ENCODE measurements at regions not wholly inside any gene's neighbourhood (a gene's known extent, or its start where the extent isn't known, plus 50 kb on each side); places are given as distances from the start of the nearest gene placed in this dataset.

DNA sequence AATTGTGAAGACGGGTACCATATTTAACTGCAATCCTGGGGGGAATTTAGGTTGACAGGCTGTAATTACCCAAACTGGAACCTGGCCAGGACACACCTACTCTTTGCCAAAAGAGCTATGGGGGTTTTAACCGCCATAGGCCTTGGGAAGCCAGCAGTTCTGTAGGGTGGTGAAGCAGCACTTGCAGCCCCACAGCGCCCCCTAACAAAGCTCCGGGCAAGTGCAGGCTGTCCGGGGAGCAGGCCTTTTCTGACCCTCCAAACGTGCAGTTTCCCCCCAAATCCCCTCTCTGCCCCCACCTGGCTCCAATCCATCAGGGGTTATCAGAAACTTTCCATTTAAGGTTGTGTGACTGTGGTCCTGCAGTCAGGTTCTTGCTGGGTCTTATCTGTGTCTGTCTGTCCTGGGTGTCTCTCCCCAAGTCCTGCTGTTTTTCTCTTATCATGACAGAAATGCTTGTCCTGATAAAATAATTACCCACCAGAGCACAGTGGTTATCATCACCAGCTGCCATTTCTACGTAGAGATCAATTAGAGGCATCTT, 350.9 kb downstream of the MID1IP1 start (continued):
- TF ChIP-seq, protein P1, sequence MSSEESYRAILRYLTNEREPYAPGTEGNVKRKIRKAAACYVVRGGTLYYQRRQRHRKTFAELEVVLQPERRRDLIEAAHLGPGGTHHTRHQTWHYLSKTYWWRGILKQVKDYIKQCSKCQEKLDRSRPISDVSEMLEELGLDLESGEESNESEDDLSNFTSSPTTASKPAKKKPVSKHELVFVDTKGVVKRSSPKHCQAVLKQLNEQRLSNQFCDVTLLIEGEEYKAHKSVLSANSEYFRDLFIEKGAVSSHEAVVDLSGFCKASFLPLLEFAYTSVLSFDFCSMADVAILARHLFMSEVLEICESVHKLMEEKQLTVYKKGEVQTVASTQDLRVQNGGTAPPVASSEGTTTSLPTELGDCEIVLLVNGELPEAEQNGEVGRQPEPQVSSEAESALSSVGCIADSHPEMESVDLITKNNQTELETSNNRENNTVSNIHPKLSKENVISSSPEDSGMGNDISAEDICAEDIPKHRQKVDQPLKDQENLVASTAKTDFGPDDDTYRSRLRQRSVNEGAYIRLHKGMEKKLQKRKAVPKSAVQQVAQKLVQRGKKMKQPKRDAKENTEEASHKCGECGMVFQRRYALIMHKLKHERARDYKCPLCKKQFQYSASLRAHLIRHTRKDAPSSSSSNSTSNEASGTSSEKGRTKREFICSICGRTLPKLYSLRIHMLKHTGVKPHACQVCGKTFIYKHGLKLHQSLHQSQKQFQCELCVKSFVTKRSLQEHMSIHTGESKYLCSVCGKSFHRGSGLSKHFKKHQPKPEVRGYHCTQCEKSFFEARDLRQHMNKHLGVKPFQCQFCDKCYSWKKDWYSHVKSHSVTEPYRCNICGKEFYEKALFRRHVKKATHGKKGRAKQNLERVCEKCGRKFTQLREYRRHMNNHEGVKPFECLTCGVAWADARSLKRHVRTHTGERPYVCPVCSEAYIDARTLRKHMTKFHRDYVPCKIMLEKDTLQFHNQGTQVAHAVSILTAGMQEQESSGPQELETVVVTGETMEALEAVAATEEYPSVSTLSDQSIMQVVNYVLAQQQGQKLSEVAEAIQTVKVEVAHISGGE (CRISPR knock-in tag; IDR thresholded peaks at IDR 0.05), result peak in 1 of 3 experiments; percentile 56; a peak in 1 of 6 replicates
- TF ChIP-seq RAD21 (CRISPR knock-in tag; conservative IDR thresholded peaks at IDR 0.05 in 1 of 2, IDR thresholded peaks at IDR 0.05 in 1 of 2), result peak; percentile 52 to 62
- TF ChIP-seq POLR2AphosphoS5 (IDR thresholded peaks at IDR 0.05; ENCODE audit: control insufficient read depth, insufficient read depth, low read depth, low read length), result peak; percentile 78
- no peak for TF ChIP-seq ZNF184 (CRISPR knock-in tag; IDR thresholded peaks at IDR 0.05)
- peak; percentile 92 for TF ChIP-seq ARID1B (IDR thresholded peaks at IDR 0.05)
- TF ChIP-seq PHTF2 (CRISPR knock-in tag; IDR thresholded peaks at IDR 0.05), result no peak
- TF ChIP-seq NR4A1 (CRISPR knock-in tag; IDR thresholded peaks at IDR 0.05), result no peak
- TF ChIP-seq NR4A1 (tag; IDR thresholded peaks at IDR 0.05), result peak; percentile 63; the same call in 1 of the 2 replicates
- peak; percentile 14; the same call in 1 of the 2 replicates for TF ChIP-seq RB1 (IDR thresholded peaks at IDR 0.05; ENCODE audit: low read depth)
- TF ChIP-seq ZNF174 (CRISPR knock-in tag; IDR thresholded peaks at IDR 0.05), result no peak
- 0 out of 2 replicates have a peak, but pooled peaks have one; percentile 31 for TF ChIP-seq SP1 (CRISPR knock-in tag; IDR thresholded peaks at IDR 0.05)
- TF ChIP-seq CCNT2 (IDR thresholded peaks at IDR 0.05; ENCODE audit: borderline replicate concordance, extremely low read depth, insufficient read length, low read depth, low read length), result peak; percentile 54
- no peak for TF ChIP-seq TCF7L2 (IDR thresholded peaks at IDR 0.05; ENCODE audit: low read depth, low read length)
- TF ChIP-seq ZNF77 (CRISPR knock-in tag; IDR thresholded peaks at IDR 0.05), result no peak
- TF ChIP-seq, protein P2, sequence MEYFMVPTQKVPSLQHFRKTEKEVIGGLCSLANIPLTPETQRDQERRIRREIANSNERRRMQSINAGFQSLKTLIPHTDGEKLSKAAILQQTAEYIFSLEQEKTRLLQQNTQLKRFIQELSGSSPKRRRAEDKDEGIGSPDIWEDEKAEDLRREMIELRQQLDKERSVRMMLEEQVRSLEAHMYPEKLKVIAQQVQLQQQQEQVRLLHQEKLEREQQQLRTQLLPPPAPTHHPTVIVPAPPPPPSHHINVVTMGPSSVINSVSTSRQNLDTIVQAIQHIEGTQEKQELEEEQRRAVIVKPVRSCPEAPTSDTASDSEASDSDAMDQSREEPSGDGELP (CRISPR knock-in tag; IDR thresholded peaks at IDR 0.05; ENCODE audit: borderline replicate concordance), result peak; percentile 53; the same call in 1 of the 2 replicates
- peak; percentile 98 for TF ChIP-seq TEAD4 (IDR thresholded peaks at IDR 0.05; ENCODE audit: low read length)
- no peak for TF ChIP-seq TEAD4 (CRISPR knock-in tag; IDR thresholded peaks at IDR 0.05; ENCODE audit: borderline replicate concordance)
- TF ChIP-seq, protein P3, sequence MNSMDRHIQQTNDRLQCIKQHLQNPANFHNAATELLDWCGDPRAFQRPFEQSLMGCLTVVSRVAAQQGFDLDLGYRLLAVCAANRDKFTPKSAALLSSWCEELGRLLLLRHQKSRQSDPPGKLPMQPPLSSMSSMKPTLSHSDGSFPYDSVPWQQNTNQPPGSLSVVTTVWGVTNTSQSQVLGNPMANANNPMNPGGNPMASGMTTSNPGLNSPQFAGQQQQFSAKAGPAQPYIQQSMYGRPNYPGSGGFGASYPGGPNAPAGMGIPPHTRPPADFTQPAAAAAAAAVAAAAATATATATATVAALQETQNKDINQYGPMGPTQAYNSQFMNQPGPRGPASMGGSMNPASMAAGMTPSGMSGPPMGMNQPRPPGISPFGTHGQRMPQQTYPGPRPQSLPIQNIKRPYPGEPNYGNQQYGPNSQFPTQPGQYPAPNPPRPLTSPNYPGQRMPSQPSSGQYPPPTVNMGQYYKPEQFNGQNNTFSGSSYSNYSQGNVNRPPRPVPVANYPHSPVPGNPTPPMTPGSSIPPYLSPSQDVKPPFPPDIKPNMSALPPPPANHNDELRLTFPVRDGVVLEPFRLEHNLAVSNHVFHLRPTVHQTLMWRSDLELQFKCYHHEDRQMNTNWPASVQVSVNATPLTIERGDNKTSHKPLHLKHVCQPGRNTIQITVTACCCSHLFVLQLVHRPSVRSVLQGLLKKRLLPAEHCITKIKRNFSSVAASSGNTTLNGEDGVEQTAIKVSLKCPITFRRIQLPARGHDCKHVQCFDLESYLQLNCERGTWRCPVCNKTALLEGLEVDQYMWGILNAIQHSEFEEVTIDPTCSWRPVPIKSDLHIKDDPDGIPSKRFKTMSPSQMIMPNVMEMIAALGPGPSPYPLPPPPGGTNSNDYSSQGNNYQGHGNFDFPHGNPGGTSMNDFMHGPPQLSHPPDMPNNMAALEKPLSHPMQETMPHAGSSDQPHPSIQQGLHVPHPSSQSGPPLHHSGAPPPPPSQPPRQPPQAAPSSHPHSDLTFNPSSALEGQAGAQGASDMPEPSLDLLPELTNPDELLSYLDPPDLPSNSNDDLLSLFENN (IDR thresholded peaks at IDR 0.05; ENCODE audit: low read depth in 2 of 2, low read length in 2 of 2), result peak in 1 of 2 experiments; percentile 36; a peak in 1 of 4 replicates
- peak; percentile 77 for TF ChIP-seq EP300 (IDR thresholded peaks at IDR 0.05; ENCODE audit: low read length)
